WERI-Rb-1 (cell line): ENCODE measurements at regions not wholly inside any gene's neighbourhood (a gene's known extent, or its start where the extent isn't known, plus 50 kb on each side); places are given as distances from the start of the nearest gene placed in this dataset.

Experiments used
- DNase-seq: peaks from one replicate; pipeline ENCODE4 v3.0.0-alpha.2; 2020
- H3K27ac ChIP-seq: fragments of 250-450 bp; sonication (Bioruptor Pico); 2 replicates; pipeline ENCODE4 v1.5.1; 2020; ENCODE audit warnings: mild to moderate bottlenecking, moderate library complexity
- H3K27me3 ChIP-seq: fragments of 250-450 bp; sonication (Bioruptor Pico); 2 replicates; pipeline ENCODE4 v1.5.1; 2021; ENCODE audit warnings: mild to moderate bottlenecking, low read depth, moderate library complexity; ENCODE audit not compliant: insufficient read depth, severe bottlenecking
- H3K36me3 ChIP-seq: fragments of 250-450 bp; sonication (Bioruptor Pico); 2 replicates; pipeline ENCODE4 v1.5.1; 2020; ENCODE audit warnings: mild to moderate bottlenecking, moderate library complexity
- H3K4me3 ChIP-seq: 2 replicates; pipeline ENCODE4 v1.5.1; 2011; ENCODE audit warnings: low read depth, mild to moderate bottlenecking, control low read depth, low read length
- H3K9me3 ChIP-seq: fragments of 250-450 bp; sonication (Bioruptor Pico); 2 replicates; pipeline ENCODE4 v1.5.1; 2021; ENCODE audit warnings: mild to moderate bottlenecking, moderate library complexity; ENCODE audit not compliant: severe bottlenecking
- TF ChIP-seq, protein P1 (sequence below): IDR thresholded peaks from 2 replicates; pipeline ENCODE4 v1.5.1; 2011; ENCODE audit warnings: low read depth, mild to moderate bottlenecking, control low read depth, inconsistent platforms, low read length

GRCh38 chr14:101383737-101384338 is 177.5 kb upstream of the DIO3 start:
- DNase-seq: no peak
- H3K27me3 ChIP-seq: peaks cover 37% of the 10 kb centered on the region
- H3K36me3 ChIP-seq: no peaks in the 10 kb centered on the region
- H3K4me3 ChIP-seq: no peak overlapping the region
- TF ChIP-seq, protein P1, sequence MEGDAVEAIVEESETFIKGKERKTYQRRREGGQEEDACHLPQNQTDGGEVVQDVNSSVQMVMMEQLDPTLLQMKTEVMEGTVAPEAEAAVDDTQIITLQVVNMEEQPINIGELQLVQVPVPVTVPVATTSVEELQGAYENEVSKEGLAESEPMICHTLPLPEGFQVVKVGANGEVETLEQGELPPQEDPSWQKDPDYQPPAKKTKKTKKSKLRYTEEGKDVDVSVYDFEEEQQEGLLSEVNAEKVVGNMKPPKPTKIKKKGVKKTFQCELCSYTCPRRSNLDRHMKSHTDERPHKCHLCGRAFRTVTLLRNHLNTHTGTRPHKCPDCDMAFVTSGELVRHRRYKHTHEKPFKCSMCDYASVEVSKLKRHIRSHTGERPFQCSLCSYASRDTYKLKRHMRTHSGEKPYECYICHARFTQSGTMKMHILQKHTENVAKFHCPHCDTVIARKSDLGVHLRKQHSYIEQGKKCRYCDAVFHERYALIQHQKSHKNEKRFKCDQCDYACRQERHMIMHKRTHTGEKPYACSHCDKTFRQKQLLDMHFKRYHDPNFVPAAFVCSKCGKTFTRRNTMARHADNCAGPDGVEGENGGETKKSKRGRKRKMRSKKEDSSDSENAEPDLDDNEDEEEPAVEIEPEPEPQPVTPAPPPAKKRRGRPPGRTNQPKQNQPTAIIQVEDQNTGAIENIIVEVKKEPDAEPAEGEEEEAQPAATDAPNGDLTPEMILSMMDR: no peak
- H3K27ac ChIP-seq: no peak overlapping the region
- H3K9me3 ChIP-seq: peaks cover 6% of the 10 kb centered on the region

DNA sequence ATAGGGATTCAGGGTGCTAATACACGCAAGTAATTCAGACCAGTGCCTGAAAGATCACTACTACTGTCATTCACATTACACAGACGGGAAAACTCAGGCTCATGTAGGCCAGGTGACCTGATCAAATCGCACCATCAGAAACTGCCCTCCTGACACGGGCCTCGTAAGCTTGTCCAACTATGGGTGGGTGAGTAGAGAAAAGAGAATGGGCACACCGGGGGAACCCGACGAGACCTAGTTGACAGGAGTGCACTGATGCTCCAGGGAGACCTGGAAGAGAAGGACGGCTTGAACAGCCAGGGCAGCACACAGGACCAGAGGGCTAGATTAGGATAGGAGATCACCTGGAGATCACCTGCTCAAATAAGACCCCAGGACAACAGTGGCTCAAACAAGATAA is 166.9 kb upstream of the DIO3 start:
- Histone ChIP-seq H3K27me3 (peaks cover 77% of the 10 kb centered on the region), H3K27ac (no peak overlapping the region), H3K4me3 (no peak overlapping the region), H3K36me3 (no peaks in the 10 kb centered on the region), H3K9me3 (no peaks in the 10 kb centered on the region)
- DNase-seq: no peak
- TF ChIP-seq, protein P1: no peak

DNA sequence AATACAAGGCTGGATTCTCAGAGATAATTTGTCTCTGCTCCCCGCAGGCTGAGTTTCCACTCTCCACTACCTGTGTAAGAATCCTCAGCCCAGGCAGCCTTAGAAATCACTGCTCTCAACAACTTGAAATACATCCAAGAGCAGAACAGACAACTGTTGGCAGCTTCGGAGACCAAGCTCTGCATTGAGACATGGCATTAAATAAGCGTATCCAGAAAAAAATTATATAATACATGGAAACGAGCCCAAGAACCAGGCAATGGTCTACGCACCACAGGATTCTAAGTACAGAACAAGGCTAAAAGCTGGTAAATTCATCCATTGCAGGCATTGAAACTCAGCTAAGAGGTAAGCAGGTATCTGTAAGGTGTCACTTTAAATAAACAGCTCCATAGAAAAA is 165.5 kb upstream of the DIO3 start:
- no peak for DNase-seq
- H3K36me3 ChIP-seq: no peaks in the 10 kb centered on the region
- no peak overlapping the region for H3K27ac ChIP-seq
- no peak overlapping the region for H3K4me3 ChIP-seq
- H3K27me3 ChIP-seq: peaks cover 83% of the 10 kb centered on the region
- no peaks in the 10 kb centered on the region for H3K9me3 ChIP-seq
- TF ChIP-seq, protein P1: no peak

GRCh38 chr14:101397206-101397605 is 164.1 kb upstream of the DIO3 start:
- DNase-seq: no peak
- Histone ChIP-seq H3K27ac (no peak overlapping the region), H3K36me3 (no peaks in the 10 kb centered on the region), H3K9me3 (no peaks in the 10 kb centered on the region), H3K4me3 (no peak overlapping the region), H3K27me3 (peaks cover 85% of the 10 kb centered on the region)
- TF ChIP-seq, protein P1: no peak

DNA sequence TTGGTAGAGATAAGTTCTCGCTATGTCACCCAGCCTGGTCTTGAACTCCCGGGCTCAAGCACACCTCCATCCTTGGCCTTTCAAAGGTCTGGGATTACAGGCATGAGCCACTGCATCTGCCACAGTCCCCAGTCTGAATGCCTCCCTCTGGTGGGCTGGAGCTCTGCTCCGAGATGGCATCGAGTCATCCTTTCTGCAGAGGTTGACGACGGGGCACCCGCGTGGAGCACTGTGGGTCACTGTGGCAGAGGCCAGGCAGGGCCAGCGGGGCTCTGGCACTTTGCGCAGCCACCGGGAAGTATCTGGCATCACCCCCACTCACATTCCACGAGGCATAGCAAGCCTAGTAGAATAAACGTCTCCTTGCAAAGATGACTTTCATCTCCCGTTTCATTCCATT is 163.3 kb upstream of the DIO3 start:
- Histone ChIP-seq H3K4me3 (no peak overlapping the region), H3K9me3 (no peaks in the 10 kb centered on the region), H3K36me3 (no peaks in the 10 kb centered on the region), H3K27ac (no peak overlapping the region), H3K27me3 (peaks cover 87% of the 10 kb centered on the region)
- no peak for DNase-seq
- TF ChIP-seq, protein P1: no peak
